ENCODE measurements at regions not wholly inside any gene's neighbourhood (a gene's known extent, or its start where the extent isn't known, plus 50 kb on each side); places are given as distances from the start of the nearest gene placed in this dataset.

DNA sequence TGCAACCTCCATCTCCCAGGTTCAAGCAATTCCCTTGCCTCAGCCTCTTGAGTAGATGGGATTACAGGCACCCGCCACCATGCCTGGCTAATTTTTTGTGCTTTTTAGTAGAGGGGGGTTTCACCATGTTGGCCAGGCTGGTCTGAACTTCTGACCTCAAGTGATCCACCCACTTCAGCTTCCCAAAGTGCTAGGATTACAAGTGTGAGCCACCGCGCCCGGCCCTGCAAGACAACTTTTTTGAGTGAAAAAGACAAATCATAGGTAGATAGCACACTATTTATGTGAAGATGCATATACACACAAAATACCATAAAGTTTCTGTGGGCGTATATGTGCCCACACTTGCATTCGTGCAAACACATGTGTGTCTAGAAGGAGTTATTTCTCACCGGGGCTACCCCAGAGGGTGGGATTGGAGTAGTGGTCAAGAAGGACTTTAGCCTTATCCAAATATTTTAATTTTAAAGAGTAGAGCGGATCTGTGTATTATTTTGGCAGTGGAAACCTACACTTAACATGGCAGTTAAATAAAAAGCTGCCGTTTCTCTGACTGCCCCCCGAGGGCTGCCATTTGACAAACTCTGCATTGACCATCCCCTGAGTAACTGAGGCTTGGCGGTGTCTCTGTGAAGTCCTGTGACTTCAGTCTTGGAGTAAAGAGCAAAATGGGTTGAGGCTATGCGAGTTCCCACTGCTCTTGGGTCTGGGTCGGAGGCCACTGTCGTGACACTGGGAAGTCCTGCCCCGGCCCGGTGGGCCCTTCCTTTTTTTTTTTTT, 93.4 kb upstream of the PTCH1 start:
- no peak for DNase-seq

DNA sequence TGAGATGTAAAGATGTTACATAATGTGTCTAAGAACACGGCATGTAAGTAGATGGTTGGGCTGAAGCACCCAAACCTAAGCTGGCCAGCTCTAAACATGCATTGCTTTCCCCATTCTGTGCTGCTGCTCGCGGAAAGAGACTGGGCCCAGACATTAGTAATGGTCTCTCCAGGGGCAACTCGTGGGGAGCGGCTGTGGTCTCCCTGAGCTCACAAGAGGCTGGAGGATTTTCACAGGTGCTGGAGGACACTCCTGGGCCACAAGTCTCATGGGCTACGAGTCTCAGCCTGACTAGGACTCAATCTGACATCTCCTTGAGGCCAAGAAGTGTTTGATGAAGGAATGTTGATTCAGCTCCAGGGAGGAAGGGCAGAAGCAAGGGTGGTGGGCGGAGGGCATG, 92.7 kb upstream of the PTCH1 start:
- DNase-seq = no peak

DNA sequence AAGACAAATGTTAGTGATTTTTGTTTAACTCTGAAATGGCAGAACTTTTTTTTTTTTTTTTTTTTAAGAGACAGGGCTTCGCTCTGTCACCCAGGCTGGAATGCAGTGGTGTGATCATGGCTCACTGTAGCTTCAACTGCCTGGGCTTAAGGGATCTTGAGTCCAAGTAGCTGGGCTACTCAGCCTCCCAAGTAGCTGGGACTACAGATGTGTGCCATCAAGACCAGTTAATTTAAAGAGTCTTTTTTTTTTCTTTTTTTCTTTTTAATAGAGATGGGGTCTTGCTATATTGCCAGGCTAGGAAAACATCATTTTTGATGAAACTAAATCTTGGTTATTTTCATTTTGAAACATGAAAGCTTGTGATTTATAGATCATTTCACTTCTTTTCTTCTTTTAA, 91.6 kb upstream of the PTCH1 start:
- DNase-seq = no peak

DNA sequence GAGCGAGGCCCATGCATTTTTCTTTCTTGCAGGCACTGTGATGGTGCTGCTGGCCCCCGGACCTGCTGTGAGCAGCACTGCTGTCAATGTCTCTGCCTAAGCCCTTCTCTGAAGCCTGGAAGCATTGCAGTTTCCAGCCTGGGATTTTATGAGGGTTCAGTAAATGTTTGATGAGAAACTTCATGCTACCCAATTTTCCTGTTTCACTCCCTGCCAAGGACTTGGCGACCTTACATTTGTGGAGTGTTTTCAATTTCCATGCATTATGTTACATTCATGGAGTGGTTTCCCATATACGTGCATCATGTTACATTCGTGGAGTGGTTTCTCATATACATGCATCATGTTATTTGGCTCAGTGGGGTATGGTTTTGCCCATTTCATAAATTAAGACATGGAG, 90.7 kb upstream of the PTCH1 start:
- no peak for DNase-seq

DNA sequence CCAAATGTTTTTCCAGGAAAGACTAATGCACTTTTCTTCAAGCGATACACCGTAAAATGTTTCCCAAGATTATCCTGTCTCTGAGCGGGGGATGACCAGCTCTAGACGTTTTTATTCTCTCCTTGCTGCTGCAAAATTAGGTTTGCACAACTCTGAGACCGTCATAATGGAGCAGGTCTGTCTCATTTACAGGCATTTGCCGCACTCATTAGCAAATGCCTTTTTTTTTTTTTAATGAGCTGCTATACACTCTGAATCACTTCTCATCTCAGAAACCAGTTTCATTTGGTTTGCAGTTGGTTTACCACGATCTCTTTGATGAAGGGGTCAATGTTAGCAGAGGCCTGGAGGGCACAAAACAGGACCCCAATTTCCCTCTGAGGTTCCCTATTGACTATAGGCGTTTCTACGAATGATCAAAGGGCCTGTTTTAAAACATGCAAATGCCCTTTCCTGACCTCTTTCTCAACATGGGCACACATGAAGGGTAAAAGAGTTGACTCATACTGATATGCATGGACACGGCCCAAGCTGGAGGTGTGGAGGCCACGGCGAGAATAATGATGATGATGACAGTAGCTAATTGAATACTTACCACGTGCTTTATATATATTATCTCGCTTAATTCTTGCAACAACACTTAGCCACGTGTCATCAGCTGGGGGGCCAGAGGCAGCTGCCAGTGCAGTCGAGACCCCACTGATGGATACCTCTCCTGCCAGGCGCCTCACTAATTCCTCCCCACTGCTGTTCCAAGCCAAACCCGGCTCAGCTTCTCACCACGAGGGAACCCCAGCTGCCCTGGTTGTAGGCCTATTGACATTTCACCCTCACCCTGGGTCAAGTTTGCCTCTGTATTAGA, 89.9 kb upstream of the PTCH1 start:
- no peak for DNase-seq

DNA sequence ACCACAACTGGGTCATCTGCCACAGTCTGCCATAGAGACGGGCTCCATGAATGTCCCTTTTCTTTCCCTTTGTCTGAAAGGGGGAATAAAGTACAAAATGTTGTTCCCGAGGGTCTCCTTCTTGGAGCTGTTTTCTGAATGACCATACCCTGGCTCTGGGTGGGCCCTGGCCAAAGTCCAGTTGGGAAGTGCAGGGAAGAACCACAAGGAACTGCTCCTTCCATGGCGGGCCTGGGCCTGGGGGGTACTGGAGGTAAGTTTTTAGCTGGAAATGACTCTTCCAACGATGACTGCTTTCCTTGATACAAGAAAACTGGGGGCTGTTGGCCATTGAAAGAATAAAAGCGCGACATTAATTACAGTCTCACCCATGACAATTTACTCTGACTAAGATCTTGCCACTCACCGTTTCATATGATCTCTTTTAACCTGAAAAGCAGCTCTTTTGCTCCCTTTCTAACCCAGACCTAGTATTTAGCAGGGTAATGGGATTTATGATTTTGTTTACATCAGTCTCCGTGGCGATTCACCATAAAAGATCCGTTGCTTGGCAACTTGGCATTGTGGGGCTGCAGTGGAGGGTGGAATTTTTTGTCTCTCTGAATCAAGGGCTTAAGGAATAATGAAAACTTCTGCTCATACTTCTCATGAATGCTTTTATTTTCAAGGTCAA, 89.2 kb upstream of the PTCH1 start:
- DNase-seq = no peak

DNA sequence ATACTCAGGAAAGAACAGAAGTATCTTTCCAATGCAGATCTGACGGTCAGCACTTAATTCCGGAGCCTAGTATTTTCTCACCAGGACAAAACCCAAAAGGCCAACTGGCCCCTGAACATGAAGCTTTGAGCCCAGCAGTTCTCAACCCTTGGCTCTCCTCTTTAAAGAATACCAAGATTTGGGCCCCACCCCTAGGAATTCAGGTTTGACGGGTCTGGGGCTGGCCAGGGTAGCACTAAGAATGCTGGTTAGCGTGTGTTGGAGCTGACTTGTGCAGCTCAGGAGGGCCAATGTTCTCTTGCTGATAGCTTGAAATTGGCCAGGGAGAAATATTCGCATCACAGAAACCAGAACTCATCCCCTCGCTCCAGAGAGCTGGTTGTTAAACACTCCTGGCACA, 88.3 kb upstream of the PTCH1 start:
- no peak for DNase-seq

DNA sequence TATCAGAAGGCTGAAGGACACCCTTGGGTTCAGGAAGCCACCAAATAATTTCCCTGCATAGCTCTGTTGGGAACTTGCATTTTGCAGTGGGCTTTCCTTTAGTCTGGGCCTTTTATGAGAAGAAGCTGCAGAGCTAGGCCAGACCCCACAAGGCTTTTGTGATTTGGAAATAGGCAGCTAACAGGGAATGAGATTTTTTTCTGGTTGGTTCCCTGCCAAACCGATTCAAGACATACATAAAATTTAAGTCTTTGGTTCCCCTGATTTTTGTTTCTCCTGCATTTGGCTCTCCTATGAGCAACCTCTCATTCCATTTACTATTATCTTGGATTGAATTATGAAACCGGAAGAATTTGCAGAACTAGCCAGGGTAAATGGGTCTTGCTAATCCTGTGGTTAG, 81.5 kb upstream of the PTCH1 start:
- DNase-seq = no peak

DNA sequence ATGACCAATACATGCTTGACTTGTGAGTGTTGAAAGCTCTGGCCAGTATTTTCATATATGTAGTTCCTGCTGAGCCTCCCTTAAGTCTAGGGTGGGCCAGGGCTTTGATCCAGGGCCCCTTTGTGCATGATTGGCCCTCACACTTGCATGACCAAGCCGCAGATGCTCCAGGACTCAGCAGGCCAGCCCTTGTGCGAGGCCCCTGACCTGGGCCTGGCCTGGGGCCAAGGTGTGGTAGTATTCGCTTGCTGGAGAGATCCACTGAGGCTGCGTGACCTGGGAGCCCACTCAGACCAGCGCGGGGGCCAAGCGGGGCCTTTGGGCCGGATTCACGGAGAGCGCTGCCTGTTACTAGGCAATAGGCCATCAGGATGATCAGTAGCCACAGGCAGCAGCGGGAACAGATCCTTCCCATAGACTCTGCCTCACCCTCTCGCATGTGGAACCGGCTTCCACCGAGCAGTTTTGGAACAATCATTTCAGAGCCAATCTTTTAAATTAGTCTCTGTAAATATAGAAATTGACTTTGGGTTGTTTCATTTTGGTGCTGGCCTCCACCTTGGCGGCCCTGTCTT, 79.0 kb upstream of the PTCH1 start:
- DNase-seq = no peak

DNA sequence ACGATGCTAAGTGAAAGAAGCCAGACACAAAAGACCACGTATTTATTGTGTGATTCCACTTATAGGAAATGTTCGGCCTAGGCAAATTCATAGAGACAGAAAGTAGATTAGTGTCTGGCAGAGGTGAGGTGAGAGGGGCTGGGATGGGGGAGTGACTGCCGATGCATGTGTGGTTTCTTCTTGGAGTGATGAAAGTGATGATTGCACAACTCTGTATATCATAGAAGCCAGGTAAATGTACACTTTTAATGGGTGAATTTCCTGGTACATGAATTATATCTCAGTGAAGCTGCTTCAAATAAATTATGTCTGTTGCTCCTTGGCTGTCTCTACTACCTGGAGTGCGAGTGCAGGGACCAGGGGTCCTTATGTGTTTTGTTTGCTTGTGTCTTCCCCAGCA, 76.2 kb upstream of the PTCH1 start:
- DNase-seq = no peak

DNA sequence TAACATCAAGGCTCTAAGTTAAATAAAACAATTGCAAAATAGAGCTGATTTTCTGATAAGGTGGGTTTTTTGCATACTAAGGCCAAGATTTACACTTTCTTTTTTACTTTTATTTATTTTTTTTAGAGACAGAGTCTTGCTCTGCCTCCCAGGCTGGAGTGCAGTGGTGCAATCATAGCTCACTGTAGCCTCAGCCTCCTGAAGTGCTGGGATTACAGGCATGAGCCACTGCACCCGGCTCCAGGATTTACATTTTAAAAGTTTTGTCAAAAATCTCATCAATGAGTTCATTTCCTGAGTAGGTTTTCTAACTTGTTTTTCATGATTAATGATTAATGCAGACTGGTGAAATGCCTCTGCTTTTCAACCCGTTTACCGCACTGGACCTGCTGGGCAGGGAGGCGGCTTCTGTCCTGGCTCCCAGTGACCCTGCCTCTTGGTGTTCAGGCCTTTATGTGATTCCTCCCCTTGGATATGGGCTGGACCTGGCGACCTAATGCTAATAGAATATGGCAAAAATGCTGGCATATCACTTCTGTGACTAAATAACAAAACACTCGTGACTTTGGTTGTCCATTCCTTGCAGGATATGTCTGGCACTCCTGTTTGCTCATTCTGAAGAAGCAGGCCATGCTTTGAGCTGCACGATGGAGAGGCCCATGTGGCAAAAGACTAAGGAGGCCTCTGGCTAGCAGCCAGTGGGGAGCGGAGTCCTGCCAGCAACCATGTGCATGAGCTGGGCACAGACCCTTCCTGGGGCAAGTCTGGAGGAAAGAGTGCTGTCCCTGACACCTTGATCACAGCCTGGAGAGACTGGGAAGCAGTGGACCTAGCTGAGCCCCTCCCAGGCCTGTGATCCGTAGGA, 72.2 kb upstream of the PTCH1 start:
- DNase-seq = no peak

DNA sequence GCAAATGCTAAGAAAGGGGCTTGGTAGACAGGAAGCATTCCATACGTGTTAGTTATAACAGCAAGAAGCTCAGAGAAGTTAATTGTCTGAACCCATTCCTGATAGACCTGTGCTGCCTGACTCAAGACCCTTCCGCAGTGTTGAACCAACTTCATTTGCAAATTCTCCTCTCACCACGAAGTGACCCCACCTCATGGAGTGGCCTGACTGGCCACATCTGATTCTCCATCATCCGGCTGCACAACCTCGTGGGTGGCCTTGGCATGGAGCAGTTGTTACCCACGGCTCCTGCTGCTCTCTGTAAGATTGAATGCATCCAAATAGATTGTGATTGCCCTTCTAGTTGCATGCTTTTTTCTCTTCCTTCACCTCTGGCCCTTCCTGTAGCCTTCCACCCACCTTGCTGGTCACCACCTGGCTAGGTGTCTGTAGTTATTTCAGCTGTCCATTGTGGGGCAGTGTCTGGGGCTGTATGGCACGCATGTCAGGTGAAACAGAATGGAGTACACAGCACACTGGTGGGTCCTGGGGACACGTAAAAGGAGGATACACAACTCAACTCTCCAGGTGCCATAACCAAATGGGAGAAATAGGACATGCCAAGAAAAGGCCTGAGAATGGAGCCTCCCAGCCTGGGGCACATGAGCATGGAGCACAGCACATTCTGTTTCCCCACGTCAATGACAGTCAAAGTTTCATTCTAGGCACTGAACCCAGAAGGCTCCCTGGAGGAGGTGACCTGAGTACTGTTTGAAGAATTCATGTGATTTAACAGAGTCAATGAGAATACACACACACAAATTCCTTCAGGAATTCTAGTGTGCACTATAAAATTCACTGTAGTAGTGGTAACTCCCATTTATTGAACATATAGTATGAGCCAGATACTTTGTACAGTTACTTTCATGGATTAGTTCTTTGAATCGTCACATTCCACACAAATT, 70.5 kb upstream of the PTCH1 start:
- no peak for DNase-seq

DNA sequence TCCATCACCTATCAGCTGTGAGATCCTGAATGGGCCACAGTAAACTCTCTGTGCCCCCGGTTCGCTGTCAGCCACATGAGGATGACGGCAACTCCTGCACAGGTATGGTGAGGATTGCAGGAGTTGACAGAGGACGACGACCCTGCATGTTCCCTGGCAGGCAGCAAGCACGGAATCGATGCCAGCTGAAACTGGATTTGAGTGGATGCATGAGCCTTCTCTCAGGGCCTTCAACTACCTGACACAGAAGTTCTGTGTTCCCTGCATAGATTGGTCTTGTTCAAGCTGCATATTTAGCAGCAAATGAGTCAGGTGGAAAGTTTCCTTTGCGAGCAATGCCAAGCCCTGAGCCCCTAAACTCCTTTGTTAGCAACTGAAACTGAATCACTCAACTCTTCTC, 69.6 kb upstream of the PTCH1 start:
- no peak for DNase-seq

DNA sequence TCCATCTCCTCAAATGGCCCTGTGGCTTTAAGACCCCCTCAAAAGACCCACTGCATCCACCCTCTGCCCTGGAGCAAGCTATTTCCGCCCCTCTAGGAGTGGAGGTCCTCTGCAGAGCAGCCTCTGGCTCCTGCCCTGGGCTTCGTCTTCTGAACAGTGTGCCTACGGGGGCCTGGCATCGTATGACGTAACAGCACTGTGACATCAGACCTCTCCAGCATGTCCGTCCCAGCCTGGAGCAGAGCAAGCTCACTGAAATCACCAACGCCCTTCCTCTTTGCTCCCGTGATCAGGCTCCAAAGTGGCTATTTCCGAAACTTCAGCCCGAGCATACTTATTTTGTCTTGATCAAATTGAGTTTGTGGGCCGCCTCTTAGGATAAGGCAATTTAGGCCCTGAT, 69.1 kb upstream of the PTCH1 start:
- no peak for DNase-seq

DNA sequence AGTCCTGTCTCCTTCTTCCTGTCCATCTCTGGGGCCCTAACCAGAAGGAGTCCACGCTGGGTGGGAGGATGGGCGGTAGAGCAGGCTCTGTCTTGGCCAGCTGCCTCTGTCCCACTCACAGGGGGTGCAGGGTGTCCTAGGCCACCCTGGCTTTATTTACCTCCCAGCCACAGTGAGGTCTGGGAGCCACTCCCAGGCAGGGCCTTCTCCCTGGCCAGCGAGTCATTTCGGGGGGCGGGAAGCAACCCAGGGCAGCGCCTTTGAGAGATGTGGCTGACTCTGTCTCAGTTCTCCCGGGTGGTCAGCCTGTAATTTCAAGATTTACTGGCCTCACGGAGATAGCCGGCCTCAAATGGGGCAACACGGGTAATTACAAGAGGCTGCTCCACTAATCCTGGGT, 67.4 kb upstream of the PTCH1 start:
- DNase-seq = no peak

DNA sequence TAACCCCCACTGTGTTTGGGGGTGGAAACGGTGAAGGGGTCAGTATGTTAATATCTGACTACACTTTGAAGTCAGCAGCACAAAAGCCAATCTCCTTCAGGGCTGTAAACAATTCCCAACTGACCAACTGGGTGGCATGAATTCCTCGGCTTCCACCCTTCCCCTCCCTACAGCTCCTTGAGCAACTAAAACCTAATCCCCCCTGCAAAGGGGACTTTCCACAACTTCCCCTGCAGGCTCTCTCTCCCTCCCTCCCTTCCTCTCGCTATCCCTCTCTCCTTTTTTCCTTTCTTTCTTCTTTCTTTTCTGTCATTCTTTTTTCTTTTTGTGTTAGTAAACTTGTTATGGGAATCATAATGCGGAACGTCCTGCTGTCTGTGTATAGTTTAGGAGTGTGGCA, 65.1 kb upstream of the PTCH1 start:
- DNase-seq = no peak

DNA sequence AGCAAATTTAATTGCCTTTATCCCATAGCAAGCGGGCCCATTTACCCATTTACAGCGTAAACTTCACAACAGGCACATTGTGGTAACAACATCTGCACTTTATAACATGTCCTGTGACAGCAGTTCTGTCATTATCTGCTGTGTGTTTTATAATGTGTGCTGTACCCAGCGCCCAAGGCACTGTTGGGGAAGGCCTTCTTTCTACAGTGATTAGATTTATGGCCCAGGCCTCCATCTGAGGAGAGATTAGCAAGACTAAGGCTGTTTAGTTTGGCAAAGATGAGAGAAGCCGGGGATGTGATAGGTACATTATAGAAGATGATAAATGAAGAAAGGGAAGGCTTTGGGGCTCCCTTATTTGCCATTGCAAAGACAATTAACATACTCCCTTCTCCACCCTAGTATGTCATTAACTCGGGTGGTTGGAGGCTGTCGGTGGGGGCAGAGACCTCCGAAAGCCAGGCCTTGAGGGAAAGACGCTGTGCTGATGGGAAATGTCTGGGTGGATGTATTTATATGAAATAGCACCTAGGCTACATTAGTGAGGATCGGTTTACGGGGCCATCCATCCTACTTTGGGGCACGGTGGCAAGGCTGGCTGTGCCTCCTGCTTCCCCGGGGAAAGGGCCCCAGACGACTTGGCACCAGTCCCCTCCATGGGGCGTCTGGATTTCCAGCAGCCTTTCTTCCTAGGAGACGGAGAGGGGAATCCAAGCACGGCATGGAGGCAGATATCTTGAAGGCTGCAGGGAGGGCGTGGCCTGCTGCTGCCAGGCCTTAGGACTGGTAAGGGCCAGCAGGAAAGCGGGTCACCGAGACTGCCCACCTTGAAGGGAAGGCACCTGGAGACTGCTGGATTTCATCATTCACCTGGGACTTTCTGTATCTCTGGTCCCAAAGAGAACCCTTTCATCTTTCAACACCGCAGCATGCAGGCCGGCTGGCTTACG, 64.3 kb upstream of the PTCH1 start:
- no peak for DNase-seq

DNA sequence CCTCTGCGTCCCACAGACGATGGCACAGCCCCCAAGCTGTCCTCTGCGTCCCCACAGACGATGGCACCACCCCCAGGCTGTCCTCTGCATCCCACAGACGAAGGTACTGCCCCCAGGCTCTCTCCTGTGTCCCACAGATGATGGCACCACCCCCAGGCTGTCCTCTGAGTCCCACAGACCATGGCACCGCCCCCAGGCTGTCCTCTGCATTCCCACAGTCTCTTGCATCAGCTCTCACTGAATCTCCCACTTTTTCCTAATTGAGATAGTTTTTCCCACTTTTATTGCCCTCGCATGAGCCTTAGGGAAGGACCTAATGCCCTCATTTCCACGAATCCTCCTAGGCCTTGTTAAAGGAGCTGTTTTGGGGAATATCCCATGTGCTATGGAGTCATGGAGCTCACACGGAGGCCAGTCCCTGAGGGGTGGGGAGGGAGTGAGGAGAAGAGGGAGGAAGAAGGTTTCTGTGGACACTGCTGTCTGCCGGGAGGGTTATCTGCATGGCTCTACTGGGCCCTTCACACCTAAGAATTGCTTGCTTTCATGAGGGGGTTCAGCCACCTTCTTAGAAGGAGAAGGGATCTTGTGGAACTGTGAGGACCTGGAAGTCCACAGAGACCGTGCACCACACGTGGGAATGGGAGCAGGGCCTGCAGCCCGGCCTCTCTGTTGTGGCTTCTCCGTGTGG, 58.2 kb upstream of the PTCH1 start:
- no peak for DNase-seq

DNA sequence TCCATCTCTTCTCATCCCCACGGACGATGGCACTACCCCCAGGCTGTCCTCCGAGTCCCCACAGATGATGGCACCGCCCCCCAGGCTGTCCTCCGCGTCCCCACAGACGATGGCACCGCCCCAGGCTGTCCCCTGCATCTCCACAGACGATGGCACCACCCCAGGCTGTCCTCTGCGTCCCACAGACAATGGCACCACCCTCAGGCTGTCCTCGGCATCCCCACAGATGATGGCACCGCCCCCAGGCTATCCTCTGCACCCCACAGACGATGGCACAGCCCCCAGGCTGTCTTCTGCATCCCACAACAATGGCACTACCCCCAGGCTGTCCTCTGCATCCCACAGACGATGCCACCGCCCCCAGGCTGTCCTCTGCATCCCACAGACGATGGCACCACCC, 57.4 kb upstream of the PTCH1 start:
- no peak for DNase-seq

DNA sequence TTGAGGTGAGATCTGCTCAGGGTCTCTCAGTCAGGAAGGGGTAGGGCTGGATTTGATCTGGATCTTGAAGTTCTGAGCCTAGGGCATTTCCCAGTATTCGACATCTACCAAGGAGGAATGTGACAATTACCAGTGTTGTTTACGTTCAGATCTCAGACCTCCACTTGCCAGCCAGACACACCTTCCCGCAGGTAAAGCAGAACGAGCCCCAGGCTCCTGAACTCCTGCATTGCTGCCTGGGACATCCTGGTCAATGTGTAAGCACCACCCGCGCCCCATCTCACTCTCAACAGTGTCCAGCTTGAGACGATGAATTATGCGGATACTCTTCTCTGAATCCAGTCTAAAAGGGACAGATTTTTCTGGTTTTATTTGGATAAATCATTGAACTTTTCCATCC, 56.7 kb upstream of the PTCH1 start:
- no peak for DNase-seq
